GM18868 (cell line): ENCODE measurements at regions not wholly inside any gene's neighbourhood (a gene's known extent, or its start where the extent isn't known, plus 50 kb on each side); places are given as distances from the start of the nearest gene placed in this dataset.
"Not testable (repeated sequence)": the region's sequence is repeated elsewhere in the genome, so short reads cannot be mapped to it uniquely, and the experiment has no call there.

Source experiments
- ATAC-seq: cut with Tn5 transposase; IDR thresholded peaks from one replicate; pipeline ENCODE4 v1.9.1; 2021; ENCODE audit warnings: mild to moderate bottlenecking, moderate library complexity; ENCODE audit not compliant: unreplicated experiment

DNA sequence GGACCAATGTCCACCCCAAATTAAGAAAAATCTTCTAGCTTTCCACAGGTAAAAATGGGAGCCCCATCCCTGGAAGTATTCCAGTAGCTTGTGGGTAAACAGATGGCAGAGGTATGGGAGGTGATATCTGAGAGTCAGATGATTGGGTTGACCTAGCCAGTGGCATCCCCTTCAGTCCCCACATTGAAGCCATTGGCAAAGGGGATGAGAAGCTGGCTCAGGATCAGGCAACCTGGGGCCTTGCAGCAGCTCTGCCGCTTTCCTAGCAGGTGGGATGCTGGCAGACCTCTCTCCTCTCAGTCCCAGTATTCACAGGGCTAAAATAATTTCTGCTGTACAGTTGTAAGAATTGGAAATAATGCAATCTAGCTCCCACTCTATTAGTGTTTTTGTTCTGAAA is 108.9 kb upstream of the KCNG1 start:
- ATAC-seq, result no peak

DNA sequence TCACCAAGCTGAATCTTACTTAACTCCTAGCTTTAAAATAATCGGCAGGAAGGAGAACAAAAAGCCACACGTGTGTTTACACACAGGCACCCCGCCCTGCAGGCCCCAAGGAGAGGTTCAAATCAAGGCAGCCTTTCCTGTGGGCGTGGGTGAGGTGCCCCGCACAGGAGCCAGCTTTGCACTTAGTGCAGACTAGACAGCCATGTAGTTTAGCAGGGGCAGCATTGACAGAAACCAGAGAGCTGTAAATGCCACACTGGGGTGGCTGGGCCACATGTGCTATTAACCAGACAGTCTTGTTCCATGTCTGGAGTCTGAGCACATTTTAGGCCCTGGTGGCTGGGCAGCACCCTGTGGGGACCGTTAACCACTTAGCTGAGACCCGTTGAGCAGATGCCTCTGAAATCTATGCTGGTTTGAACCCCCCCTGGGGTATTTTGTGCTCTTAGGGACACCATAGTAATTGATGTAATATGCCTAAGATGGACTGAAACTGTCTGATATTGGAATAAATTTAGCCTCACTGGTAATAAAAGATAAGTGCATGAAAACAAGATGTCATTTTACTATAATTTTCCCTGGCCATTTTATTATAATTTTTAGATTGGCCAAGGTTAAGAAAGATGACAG is 106.4 kb upstream of the KCNG1 start:
- ATAC-seq, result no peak

DNA sequence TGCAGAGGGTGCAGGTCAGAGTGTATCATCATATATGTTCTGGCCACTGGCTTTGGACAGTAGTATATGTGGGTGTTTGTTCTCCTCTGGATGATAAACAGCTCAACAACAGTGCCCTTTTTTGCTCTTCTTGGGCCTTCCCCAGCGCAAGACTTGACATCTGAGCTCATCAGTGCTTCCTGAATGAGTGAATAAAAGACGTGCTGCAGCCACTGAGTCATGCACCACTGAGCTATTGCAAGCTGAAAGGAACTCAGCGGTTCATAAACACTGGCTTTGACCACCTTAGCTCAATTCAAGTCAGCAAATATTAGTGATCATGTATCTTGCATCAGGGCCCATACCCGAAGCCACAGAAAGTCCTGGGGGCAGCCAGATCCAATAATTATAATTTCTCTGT is 105.3 kb upstream of the KCNG1 start:
- no peak for ATAC-seq

DNA sequence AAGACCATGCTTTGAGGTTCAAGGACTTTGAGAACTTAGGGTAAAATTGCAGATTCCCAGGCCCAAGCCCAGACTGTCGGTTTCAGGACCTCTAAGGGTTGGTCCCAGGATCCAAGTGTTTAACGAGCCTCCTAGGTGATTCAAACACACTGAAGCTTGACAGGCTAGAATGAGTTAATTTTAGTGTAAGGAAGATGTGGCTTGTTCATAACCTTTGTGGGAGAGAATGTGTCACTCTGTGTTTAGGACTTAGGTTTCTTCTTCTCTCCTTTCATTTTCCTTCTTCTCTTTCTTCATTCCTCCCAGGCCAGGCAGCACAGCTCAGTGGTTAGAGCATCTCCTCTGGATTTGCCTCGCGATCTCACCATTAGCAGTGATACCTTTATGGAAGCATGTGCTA is 104.8 kb upstream of the KCNG1 start:
- ATAC-seq, result no peak

DNA sequence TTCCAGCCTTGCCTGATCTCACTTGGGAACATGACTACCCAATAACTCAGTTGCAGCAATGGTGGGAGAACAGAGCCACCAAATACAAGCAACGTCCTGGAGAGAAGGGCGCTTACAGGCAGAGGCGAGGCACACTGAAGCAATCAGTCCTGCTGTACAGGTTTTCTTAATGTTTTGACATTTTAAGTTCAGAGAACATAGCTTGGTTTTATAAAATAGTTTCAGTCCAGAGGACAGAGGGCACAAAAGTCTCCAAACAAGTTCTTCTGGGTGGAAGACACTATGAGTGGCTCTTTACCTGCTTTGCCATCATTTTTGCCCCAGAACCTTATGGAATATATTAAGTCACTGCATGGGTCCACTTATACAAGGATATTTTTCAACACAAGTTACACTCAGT is 103.4 kb upstream of the KCNG1 start:
- no peak for ATAC-seq

DNA sequence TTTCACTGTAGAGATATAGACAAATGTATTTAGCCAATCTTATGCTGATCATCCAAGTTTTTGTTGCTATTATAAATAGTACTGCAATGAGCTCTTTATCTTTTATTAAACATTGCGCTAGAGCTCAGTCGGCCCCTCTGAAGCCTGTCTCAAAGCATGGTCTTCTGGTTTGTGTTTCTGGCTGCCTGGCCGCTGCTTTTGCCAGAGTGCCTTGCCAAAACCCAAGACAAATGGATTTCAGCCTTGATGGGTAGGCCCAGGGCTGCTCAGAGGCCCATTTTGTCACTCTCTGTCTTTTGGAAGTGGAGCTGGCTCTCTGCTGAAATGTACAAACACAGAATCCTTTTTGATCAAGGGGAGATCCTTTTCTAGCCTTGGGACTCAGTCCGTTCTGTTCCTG is 102.9 kb upstream of the KCNG1 start:
- no peak for ATAC-seq

DNA sequence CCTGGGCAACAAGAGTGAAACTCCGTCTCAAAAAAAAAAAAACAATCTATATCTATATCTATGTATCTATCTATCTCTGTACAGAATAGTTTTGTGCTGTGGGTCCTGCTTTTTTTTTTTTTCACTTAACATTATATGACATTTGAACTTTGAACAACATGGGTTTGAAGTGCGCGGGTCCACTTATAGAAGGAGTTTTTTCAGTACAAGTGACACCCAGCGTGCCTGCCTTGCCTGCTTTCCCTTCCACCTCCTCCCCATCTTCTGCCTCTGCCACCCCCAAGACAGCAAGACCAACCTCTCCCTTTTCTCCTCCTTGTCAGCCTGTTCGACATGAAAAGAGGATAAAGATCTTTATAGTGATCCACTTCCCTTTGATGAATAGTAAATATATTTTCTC is 102.2 kb upstream of the KCNG1 start:
- ATAC-seq, result no peak

DNA sequence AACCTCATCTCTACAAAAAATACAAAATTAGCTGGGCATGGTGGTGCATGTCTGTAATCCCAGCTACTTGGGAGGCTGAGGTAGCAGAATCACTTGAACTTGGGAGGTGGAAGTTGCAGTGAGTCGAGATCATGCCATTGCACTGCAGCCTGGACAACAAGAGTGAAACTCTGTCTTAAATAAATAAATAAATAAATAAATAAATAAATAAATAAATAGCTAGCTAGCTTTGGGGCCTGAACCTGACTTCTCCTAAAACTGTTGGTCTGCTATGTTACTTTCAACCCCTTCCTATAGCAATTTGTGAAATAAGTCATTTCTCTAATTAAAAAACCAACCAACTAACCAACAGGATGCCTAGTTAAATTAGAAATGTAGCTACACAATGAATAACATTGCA is 101.0 kb upstream of the KCNG1 start:
- not testable (repeated sequence) for ATAC-seq

DNA sequence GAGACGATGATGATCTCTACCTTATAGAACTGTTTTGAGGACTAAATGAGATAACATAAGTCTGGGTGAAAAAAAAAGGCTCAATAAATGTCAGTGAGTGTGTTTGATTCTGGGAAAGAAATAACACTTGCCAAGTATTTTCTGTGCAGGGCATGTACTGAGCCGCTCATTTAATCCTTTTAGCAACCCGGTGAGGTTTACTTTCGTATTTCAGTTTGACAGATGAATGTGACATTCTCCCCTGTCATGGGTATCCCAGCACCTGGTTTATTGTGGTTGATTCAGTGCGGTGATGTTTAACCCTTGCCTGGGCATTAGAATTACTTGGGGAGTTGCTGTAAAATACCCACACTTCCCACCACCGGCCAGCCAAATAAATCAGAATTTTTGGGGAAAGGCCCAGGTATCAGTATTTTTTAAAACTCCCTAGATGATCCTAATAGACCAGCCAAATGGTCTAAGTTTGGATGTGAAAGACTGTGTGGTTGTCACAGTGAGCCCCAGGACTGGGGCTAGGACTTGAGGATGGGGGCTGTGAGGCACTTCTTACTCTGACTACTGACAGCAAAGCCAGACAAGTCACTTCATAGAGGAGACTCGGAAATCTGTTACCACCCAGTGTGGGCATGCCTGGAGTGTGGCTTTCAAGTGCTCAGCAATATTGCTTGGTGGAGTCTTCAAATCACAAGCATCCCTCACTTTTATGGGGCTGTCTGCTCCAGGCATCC is 100.2 kb upstream of the KCNG1 start:
- peak; percentile 64 for ATAC-seq

DNA sequence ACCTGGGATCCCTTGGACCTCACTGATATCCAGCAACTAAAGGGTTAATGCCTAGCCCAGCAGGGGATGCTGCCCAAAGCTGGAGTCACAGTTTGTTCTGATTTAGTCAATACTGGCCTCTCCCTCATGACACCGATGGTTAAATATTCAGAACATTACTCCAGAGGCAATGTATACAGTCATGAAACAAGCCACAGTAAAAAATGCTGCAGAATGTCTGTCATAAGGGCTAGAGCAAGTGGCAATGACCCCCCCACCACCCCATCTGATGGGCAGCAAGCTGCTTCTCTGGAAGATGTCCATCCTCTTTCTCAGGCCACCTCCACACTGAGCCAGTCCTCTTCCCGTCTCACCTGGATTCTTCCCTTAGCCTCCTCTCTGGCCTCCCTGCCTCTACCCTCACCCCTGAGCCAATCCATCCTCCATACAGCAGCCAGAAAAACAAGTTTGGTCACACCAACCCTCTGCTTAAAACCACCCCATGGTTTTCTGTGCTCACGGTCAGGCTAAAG is 99.0 kb upstream of the KCNG1 start:
- ATAC-seq, result no peak

DNA sequence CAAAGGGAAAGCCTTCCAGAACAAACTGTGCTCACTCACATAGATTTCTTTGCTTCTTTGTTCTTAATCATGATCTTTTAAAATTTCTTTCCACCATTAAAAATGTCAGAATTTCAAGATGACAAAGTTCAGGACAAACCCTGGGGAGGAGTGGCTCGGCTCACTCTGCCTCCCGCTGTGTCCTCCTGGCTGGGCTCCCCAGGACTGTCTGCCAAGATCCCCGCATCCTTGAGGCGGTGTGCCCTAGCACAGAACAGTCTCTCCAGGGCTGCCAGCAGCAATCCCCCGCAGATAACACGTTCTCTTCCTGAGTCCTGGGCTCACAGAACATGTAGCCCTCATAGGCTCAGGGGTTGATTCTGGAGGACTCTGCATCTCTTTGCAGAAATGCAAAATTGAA is 98.4 kb upstream of the KCNG1 start:
- no peak for ATAC-seq

DNA sequence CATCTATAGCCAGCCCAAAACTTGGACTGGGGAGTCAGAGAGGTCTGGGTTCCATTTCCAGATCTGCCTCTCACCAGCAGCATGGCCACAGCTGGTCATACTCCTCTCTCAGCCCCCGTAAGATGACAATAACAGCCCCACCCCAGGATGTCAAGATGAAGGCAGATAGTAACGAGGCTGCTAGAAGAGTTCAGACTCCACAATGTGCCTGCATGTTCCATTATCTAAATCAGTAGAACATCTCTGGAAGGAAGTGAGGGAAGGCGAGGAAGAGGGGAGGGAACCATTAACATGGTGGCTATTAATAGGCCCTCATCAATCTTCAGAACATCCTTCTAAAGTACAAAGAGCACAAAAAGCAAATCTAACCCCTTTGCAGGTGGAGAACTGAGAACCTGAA is 98.0 kb upstream of the KCNG1 start:
- no peak for ATAC-seq

DNA sequence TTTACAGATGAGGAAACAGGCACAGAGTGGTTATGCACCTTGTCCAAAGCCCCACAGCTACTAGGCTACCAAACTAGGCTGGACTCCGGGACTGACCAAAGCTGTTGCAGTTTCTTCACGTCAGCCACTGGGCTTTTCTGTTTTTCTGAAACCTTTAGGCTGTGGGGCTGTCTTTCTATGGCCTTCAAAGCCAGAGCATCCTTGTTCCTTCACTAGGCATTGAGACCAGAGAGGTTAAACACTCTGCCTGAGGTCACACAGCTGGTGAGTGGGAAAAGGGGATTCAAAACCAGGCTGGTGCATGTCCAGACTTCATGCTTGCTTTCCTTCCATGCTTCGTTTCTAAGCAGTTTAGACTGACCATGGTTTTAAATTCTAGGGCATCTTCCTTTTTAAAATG is 97.5 kb upstream of the KCNG1 start:
- no peak for ATAC-seq

DNA sequence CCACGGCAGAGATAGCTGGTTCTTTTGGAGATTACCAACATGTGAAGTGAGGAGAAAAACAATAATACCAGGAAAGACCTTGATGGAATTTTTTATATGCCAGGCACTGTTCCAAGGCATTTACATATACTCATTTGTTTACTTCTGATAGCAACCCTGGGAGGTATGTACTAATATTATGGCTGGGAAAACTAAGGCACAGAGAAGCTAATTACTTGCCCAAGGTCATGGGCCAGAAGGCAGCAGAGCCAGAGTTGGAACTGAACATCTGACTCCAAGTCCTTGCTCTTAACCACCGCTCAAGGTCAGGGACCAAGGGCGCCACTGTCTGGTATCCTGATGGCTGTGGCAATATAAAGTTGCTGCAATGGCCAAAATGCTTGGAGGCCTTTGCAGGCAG is 97.0 kb upstream of the KCNG1 start:
- no peak for ATAC-seq

DNA sequence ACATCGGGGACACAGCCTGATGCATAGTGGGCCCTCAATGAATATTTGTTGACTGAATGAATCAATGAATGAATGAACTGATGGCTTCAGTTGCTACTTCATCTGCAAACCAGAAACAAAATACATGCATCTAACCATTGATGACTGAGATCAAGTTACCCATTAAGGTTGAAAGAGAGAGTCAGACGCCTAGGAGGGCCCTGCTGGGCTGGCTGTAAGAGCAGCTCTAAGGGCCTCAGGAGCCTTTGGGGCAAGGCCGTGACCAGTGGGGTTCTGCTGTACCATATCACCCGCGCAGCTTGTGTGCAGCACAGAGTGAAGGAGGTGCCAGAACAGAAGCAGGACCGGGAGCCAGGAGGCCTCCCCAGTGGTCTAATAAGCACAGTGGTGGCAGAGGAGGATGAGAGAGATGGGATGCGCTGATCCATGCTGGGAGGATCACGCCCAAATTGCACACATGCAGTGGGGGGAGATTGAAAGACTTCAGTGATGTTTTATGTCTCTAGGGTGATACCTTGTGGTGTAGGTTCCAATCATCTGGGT is 96.1 kb upstream of the KCNG1 start:
- no peak for ATAC-seq

DNA sequence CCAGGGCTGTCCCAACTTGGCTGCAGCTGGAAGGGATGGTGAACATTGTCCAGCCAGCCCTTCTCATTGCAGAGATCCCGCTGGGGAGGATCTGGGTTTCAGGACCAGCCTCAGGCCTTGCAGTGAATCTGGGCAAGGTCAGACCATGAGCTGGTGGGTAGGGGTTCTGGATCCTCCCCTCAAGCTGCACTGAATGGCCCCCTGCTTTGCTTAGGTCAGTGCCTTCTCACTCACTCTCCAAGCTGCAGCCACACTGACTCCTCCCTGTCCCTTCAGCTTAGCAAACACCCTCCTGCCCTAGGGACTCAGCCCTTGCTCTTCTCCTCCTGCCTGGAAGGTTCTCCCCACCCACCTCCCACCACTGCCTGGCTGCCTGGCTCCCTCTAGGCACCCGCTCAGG is 95.3 kb upstream of the KCNG1 start:
- ATAC-seq, result no peak

DNA sequence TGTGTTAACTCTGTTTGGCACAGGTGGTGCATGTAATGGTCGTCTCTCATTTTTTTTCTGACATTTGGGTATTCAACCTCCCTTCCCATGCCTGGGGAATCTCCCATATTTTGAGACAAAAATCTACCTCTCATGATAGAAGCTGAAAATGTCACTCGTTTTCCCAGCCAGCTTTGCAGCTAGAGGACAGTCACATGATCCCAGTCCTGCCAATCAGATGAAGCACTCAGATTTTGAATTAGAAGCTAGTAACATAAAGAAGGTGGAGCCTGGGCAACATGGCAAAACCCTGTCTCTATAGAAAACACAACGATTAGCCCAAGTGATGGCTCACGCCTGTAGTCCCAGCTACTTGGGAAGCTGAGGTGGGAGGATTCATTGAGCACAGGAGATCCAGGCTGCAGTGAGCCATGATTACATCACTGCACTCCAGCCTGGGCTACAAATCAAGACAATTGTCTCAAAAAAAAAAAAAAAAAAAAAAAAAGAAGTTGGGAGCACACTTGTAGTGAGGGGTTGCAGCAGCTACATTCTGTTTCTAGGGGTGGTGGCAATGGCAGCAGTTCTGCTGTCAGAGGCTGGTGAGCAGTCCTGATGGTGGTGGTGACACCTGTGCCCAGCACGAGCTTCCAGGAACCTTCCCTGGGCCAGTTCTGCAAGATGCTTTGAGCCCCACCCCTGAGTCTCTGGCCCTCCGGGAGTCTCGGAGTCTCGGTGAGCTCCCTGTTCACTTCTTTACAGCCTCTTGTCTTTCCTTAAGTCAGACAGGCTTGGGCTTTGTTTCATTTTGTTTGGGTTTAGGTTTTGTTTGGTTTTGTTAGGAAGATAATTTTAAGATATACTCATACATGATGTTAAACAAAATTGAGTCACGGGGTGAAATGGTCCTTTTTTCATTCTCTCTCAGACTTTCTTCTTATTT is 94.1 kb upstream of the KCNG1 start:
- ATAC-seq, result no peak

DNA sequence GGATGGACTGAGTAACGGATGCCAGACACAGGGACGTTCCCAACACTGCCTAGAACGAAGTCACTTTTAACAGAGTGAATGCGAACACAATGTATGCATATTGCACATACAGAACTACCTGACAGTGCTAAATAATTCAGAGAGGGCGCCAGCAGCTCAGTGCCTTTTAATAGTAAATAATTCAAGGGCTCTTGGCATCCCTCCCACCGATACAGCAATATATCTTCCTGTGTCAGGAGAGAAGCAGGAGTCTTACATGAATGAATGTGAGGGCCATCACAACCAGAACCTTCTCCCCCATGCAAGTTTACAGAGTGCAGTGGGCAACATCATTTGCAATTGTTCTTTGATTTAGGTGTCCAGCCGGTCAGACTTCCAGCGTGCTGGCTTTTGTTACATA is 88.4 kb upstream of the KCNG1 start:
- no peak for ATAC-seq

DNA sequence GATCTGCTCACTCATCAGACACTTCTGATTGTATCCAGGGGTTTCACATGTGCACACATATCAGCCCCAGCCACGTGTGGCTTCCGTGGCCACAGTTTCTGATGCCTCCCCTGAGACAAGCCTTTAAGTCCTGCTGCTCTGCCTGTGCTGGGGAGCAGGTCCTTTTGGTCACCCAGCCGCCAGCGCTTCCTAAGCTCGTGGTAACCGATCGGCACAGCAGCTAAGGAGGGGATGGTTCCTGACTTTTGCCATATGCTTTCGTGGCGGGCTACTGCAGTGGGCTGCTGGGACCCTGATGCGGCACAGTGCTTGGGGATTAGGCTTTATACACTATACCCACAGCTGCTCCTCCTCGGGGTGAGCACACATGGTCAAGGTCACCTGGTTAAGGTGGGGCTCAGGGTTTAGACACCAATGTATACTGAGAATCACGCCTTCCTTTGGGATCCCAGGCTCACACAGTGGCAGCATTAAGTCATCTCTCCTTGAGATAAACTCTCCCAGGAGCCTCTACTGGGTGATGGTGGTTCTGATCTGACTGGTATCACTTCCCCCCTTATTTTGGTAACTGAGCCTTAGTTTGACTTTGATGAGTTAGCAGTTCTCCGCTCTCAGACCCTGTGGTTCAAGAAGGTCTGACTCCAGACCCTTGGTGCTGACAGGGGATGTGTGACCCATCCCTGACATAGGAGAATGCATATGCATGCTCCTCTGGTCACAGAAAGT is 85.9 kb upstream of the KCNG1 start:
- no peak for ATAC-seq

DNA sequence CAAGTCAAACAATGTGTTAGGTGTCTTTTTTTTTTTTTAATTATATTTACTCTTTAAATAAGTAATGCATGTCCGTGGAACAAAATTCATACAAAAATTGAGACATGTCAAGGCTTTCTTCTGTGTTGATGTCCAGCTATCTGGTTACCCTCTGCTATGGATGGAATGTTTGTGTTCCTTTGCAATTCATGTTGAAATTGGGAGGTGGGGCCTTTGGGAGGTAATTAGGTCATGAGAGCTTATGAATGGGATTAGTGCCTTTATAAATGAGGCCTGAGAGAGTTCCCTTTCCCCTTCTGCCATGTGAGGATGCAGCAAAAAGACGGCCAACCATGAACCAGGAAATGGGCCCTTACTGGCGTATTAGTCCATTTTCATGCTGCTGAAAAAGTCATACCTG is 83.1 kb upstream of the KCNG1 start:
- no peak for ATAC-seq
